ENCODE measurements at regions not wholly inside any gene's neighbourhood (a gene's known extent, or its start where the extent isn't known, plus 50 kb on each side); places are given as distances from the start of the nearest gene placed in this dataset.

GRCh38 chr7:41060796-41061195, 642.1 kb downstream of the INHBA start:
- Histone ChIP-seq H3K9ac (ENCODE audit: low read length) (no peak overlapping the region), H3K4me2 (ENCODE audit: low read length) (no peak overlapping the region), H3K4me3 (ENCODE audit: low read length) (no peak overlapping the region), H2AFZ (ENCODE audit: low read depth, low read length) (no peak overlapping the region), H3K36me3 (ENCODE audit: insufficient read depth, low read length) (no peaks in the 10 kb centered on the region), H4K20me1 (ENCODE audit: insufficient read depth) (no peaks in the 10 kb centered on the region), H3K9me2 (ENCODE audit: insufficient read depth, low read length) (no peaks in the 10 kb centered on the region), H3K9me3 (ENCODE audit: low read length) (no peaks in the 10 kb centered on the region), H3F3A (ENCODE audit: insufficient read depth, low read length, poor library complexity, severe bottlenecking) (no peaks in the 10 kb centered on the region), H3K27ac (ENCODE audit: low read length) (no peak overlapping the region), H3K27me3 (ENCODE audit: insufficient read depth, low read depth, low read length) (no peaks in the 10 kb centered on the region), H3K79me2 (replicated peaks; ENCODE audit: insufficient read depth, low read length) (no peaks in the 10 kb centered on the region)
- TF ChIP-seq POLR2AphosphoS5 (IDR thresholded peaks at IDR 0.05) (no peak), RAD21 (conservative IDR thresholded peaks at IDR 0.05) (no peak), REST (IDR thresholded peaks at IDR 0.05; ENCODE audit: borderline replicate concordance) (no peak), SMC3 (conservative IDR thresholded peaks at IDR 0.05; ENCODE audit: poor library complexity) (no peak), CTCF (IDR thresholded peaks at IDR 0.05; ENCODE audit: poor library complexity, severe bottlenecking) (no peak), MXI1 (conservative IDR thresholded peaks at IDR 0.05; ENCODE audit: poor library complexity, severe bottlenecking) (no peak), EP300 (conservative IDR thresholded peaks at IDR 0.05; ENCODE audit: poor library complexity, severe bottlenecking) (no peak), TAF1 (IDR thresholded peaks at IDR 0.05; ENCODE audit: low read depth) (no peak), EZH2 (IDR thresholded peaks at IDR 0.05; ENCODE audit: borderline replicate concordance, insufficient read depth, low read length, poor library complexity, severe bottlenecking) (no peak)

- Histone ChIP-seq H3K27ac (ENCODE audit: low read length) (no peak overlapping the region), H4K20me1 (ENCODE audit: insufficient read depth) (no peaks in the 10 kb centered on the region), H3K4me2 (ENCODE audit: low read length) (no peak overlapping the region), H3K9ac (ENCODE audit: low read length) (no peak overlapping the region), H3K36me3 (ENCODE audit: insufficient read depth, low read length) (no peaks in the 10 kb centered on the region), H3K4me3 (ENCODE audit: low read length) (no peak overlapping the region), H3F3A (ENCODE audit: insufficient read depth, low read length, poor library complexity, severe bottlenecking) (no peaks in the 10 kb centered on the region), H3K9me3 (ENCODE audit: low read length) (no peaks in the 10 kb centered on the region), H3K27me3 (ENCODE audit: insufficient read depth, low read depth, low read length) (no peaks in the 10 kb centered on the region), H3K79me2 (replicated peaks; ENCODE audit: insufficient read depth, low read length) (no peaks in the 10 kb centered on the region), H2AFZ (ENCODE audit: low read depth, low read length) (no peak overlapping the region), H3K9me2 (ENCODE audit: insufficient read depth, low read length) (no peaks in the 10 kb centered on the region)
- TF ChIP-seq RAD21 (conservative IDR thresholded peaks at IDR 0.05), result no peak
- TF ChIP-seq POLR2AphosphoS5 (IDR thresholded peaks at IDR 0.05), result no peak
These were observed 643.1 kb downstream of the INHBA start for GRCh38 chr7:41059796-41060195.

All from neural cell (in vitro differentiated cells).